MM.1S (cell line): ENCODE measurements at regions not wholly inside any gene's neighbourhood (a gene's known extent, or its start where the extent isn't known, plus 50 kb on each side); places are given as distances from the start of the nearest gene placed in this dataset.

Experiments
- DNase-seq: peaks from one replicate; pipeline ENCODE4 v3.0.0-alpha.2; 2015
- H2AFZ ChIP-seq: fragments of 300-600 bp; sonication (generic); 2 replicates; pipeline ENCODE4 v1.6.0; 2016; ENCODE audit warnings: antibody characterized with exemption, low read length
- H3F3A ChIP-seq: fragments of 300-600 bp; sonication (generic); 2 replicates; pipeline ENCODE4 v1.6.1; 2016; ENCODE audit warnings: mild to moderate bottlenecking, antibody characterized with exemption, low read length, moderate library complexity, mixed read lengths; ENCODE audit not compliant: insufficient read depth
- H3K27ac ChIP-seq: fragments of 300-600 bp; sonication (generic); 2 replicates; pipeline ENCODE4 v1.5.1; 2016; ENCODE audit warnings: mild to moderate bottlenecking, low read length
- H3K27me3 ChIP-seq: fragments of 300-600 bp; sonication (generic); replicated peaks from 2 replicates; pipeline ENCODE4 v1.6.0; 2016; ENCODE audit warnings: low read length; ENCODE audit not compliant: insufficient read depth
- H3K36me3 ChIP-seq: fragments of 300-600 bp; sonication (generic); replicated peaks from 2 replicates; pipeline ENCODE4 v1.6.1; 2016; ENCODE audit warnings: mild to moderate bottlenecking, low read length, mixed read lengths; ENCODE audit not compliant: insufficient read depth
- H3K4me1 ChIP-seq: fragments of 300-600 bp; sonication (generic); 2 replicates; pipeline ENCODE4 v1.6.1; 2016; ENCODE audit warnings: low read length, mixed read lengths
- H3K4me2 ChIP-seq: fragments of 300-600 bp; sonication (generic); 2 replicates; pipeline ENCODE4 v1.6.0; 2016; ENCODE audit warnings: low read depth, low read length
- H3K4me3 ChIP-seq: fragments of 300-600 bp; sonication (generic); 2 replicates; pipeline ENCODE4 v1.5.1; 2016; ENCODE audit warnings: low read length, mixed read lengths
- H3K79me2 ChIP-seq: fragments of 300-600 bp; sonication (generic); 2 replicates; pipeline ENCODE4 v1.6.1; 2016; ENCODE audit warnings: mixed run types, low read length, mixed read lengths
- H3K9ac ChIP-seq: fragments of 300-600 bp; sonication (generic); 2 replicates; pipeline ENCODE4 v1.6.1; 2016; ENCODE audit warnings: low read length, mixed read lengths
- H3K9me2 ChIP-seq: fragments of 300-600 bp; sonication (generic); replicated peaks from 2 replicates; pipeline ENCODE4 v1.6.1; 2016; ENCODE audit warnings: mild to moderate bottlenecking, low read length, mixed read lengths; ENCODE audit not compliant: insufficient read depth
- H3K9me3 ChIP-seq: fragments of 300-600 bp; sonication (generic); replicated peaks from 2 replicates; pipeline ENCODE4 v1.6.1; 2016; ENCODE audit warnings: mild to moderate bottlenecking, low read length, mixed read lengths; ENCODE audit not compliant: insufficient read depth
- H4K20me1 ChIP-seq: fragments of 300-600 bp; sonication (generic); 2 replicates; pipeline ENCODE4 v1.6.1; 2016; ENCODE audit warnings: mild to moderate bottlenecking, low read length, moderate library complexity, mixed read lengths; ENCODE audit not compliant: insufficient read depth
- CTCF ChIP-seq: fragments of 300-600 bp; sonication (generic); IDR thresholded peaks from 2 replicates; pipeline ENCODE4 v1.5.1; 2016; ENCODE audit warnings: antibody characterized with exemption, low read length, mixed read lengths
- EZH2 ChIP-seq: fragments of 300-600 bp; sonication (generic); optimal IDR thresholded peaks from 2 replicates; pipeline ENCODE3; 2017; ENCODE audit warnings: low read depth, mild to moderate bottlenecking, antibody characterized with exemption, low read length, mixed read lengths
- EZH2phosphoT487 ChIP-seq: fragments of 300-600 bp; sonication (generic); IDR thresholded peaks from 2 replicates; pipeline ENCODE4 v1.6.1; 2018; ENCODE audit warnings: antibody characterized with exemption, low read length

- Histone ChIP-seq H3K4me2 (no peak overlapping the region), H3K36me3 (no peaks in the 10 kb centered on the region), H3K79me2 (no peaks in the 10 kb centered on the region), H3K9me2 (no peaks in the 10 kb centered on the region), H4K20me1 (no peaks in the 10 kb centered on the region), H3F3A (no peaks in the 10 kb centered on the region), H2AFZ (no peak overlapping the region), H3K9me3 (no peaks in the 10 kb centered on the region), H3K9ac (no peak overlapping the region), H3K27ac (no peak overlapping the region), H3K4me1 (no peaks in the 10 kb centered on the region), H3K4me3 (no peak overlapping the region), H3K27me3 (no peaks in the 10 kb centered on the region)
- no peak for DNase-seq
- no peak for TF ChIP-seq CTCF
- no peak for TF ChIP-seq EZH2phosphoT487
- TF ChIP-seq EZH2: no peak
These were observed 105.1 kb upstream of the ANK3 start for GRCh38 chr10:60494774-60495173.

GRCh38 chr10:60491162-60491561 lies 101.5 kb upstream of the ANK3 start:
- Histone ChIP-seq H3K4me3 (no peak overlapping the region), H3K9ac (no peak overlapping the region), H3F3A (no peaks in the 10 kb centered on the region), H3K9me2 (no peaks in the 10 kb centered on the region), H3K4me1 (no peaks in the 10 kb centered on the region), H2AFZ (no peak overlapping the region), H3K4me2 (no peak overlapping the region), H3K36me3 (no peaks in the 10 kb centered on the region), H3K9me3 (no peaks in the 10 kb centered on the region), H3K79me2 (no peaks in the 10 kb centered on the region), H3K27ac (no peak overlapping the region), H3K27me3 (no peaks in the 10 kb centered on the region), H4K20me1 (no peaks in the 10 kb centered on the region)
- DNase-seq: no peak
- TF ChIP-seq CTCF (no peak), EZH2 (no peak), EZH2phosphoT487 (no peak)

- H3F3A ChIP-seq: no peaks in the 10 kb centered on the region
- H3K4me2 ChIP-seq: no peak overlapping the region
- H4K20me1 ChIP-seq: no peaks in the 10 kb centered on the region
- no peaks in the 10 kb centered on the region for H3K9me3 ChIP-seq
- H3K4me3 ChIP-seq: no peak overlapping the region
- no peaks in the 10 kb centered on the region for H3K36me3 ChIP-seq
- H3K27ac ChIP-seq: no peak overlapping the region
- no peak overlapping the region for H3K9ac ChIP-seq
- H3K27me3 ChIP-seq: no peaks in the 10 kb centered on the region
- H3K4me1 ChIP-seq: no peaks in the 10 kb centered on the region
- no peaks in the 10 kb centered on the region for H3K9me2 ChIP-seq
- H3K79me2 ChIP-seq: no peaks in the 10 kb centered on the region
- DNase-seq: no peak
- H2AFZ ChIP-seq: no peak overlapping the region
- TF ChIP-seq EZH2 (no peak), EZH2phosphoT487 (no peak), CTCF (no peak)
These were observed 100.3 kb upstream of the ANK3 start for GRCh38 chr10:60490013-60490412.
